ENCODE measurements at regions not wholly inside any gene's neighbourhood (a gene's known extent, or its start where the extent isn't known, plus 50 kb on each side); places are given as distances from the start of the nearest gene placed in this dataset.

DNA sequence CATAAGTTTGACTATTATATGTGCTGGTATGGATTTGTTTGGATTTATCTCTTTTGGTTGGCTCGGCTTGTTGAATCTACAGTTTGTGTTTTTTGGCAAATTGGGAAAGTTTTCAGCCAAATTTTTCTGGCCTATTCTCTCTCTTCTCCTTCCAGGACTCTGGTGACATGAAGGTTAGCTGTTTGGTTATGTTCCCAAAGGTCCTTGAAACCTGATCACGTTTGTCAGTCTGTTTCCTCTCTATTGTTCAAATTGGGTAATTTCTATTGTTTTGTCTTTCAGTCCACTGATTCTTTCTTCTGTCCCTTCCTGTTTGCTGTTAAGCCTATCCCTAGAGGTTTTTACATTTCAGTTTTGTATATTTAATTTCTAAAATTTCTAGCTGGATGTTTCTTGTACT, 81.5 kb upstream of the SHISA2 start:
- Histone ChIP-seq H3K4me3 (ENCODE audit: low read depth in 1 of 3, low read length in 3 of 3) (no peak overlapping the region), H3K4me1 (ENCODE audit: control insufficient read depth in 4 of 4, insufficient read depth in 4 of 4, low read length in 3 of 4) (no peaks in the 10 kb centered on the region), H3K27me3 (ENCODE audit: control insufficient read depth in 4 of 4, insufficient read depth in 4 of 4, low read length in 3 of 4) (no peaks in the 10 kb centered on the region), H3K9me3 (ENCODE audit: control insufficient read depth in 4 of 4, low read length in 3 of 4) (peaks cover 0 to 3% (median 0%) of the 10 kb centered on the region in 4 donors), H3K36me3 (ENCODE audit: control insufficient read depth in 4 of 4, insufficient read depth in 3 of 4, low read depth in 1 of 4, low read length in 3 of 4) (no peaks in the 10 kb centered on the region), H3K9ac (ENCODE audit: low read depth in 1 of 2, low read length in 2 of 2) (no peak overlapping the region), H3K27ac (ENCODE audit: low read depth in 1 of 2, low read length in 2 of 2) (no peak overlapping the region)
- no peak for TF ChIP-seq HNF4G (IDR thresholded peaks at IDR 0.05)
- TF ChIP-seq RAD21 (IDR thresholded peaks at IDR 0.05), result no peak
- TF ChIP-seq EGR1 (IDR thresholded peaks at IDR 0.05; ENCODE audit: low read depth in 2 of 2), result no peak
- TF ChIP-seq, protein P1, sequence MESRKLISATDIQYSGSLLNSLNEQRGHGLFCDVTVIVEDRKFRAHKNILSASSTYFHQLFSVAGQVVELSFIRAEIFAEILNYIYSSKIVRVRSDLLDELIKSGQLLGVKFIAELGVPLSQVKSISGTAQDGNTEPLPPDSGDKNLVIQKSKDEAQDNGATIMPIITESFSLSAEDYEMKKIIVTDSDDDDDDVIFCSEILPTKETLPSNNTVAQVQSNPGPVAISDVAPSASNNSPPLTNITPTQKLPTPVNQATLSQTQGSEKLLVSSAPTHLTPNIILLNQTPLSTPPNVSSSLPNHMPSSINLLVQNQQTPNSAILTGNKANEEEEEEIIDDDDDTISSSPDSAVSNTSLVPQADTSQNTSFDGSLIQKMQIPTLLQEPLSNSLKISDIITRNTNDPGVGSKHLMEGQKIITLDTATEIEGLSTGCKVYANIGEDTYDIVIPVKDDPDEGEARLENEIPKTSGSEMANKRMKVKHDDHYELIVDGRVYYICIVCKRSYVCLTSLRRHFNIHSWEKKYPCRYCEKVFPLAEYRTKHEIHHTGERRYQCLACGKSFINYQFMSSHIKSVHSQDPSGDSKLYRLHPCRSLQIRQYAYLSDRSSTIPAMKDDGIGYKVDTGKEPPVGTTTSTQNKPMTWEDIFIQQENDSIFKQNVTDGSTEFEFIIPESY (IDR thresholded peaks at IDR 0.05), result no peak
- no peak for TF ChIP-seq JUND (IDR thresholded peaks at IDR 0.05)
- TF ChIP-seq YY1 (IDR thresholded peaks at IDR 0.05), result no peak
- no peak for TF ChIP-seq NR2F2 (IDR thresholded peaks at IDR 0.05)
- TF ChIP-seq, protein P2, sequence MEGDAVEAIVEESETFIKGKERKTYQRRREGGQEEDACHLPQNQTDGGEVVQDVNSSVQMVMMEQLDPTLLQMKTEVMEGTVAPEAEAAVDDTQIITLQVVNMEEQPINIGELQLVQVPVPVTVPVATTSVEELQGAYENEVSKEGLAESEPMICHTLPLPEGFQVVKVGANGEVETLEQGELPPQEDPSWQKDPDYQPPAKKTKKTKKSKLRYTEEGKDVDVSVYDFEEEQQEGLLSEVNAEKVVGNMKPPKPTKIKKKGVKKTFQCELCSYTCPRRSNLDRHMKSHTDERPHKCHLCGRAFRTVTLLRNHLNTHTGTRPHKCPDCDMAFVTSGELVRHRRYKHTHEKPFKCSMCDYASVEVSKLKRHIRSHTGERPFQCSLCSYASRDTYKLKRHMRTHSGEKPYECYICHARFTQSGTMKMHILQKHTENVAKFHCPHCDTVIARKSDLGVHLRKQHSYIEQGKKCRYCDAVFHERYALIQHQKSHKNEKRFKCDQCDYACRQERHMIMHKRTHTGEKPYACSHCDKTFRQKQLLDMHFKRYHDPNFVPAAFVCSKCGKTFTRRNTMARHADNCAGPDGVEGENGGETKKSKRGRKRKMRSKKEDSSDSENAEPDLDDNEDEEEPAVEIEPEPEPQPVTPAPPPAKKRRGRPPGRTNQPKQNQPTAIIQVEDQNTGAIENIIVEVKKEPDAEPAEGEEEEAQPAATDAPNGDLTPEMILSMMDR (IDR thresholded peaks at IDR 0.05; ENCODE audit: low read depth, low read length, missing input control), result no peak
- no peak for TF ChIP-seq RXRA (IDR thresholded peaks at IDR 0.05)
- TF ChIP-seq HNF4A (conservative IDR thresholded peaks at IDR 0.05), result no peak
- TF ChIP-seq, protein P3, sequence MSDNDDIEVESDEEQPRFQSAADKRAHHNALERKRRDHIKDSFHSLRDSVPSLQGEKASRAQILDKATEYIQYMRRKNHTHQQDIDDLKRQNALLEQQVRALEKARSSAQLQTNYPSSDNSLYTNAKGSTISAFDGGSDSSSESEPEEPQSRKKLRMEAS (IDR thresholded peaks at IDR 0.05), result no peak
- no peak for TF ChIP-seq TAF1 (conservative IDR thresholded peaks at IDR 0.05)
- TF ChIP-seq GABPA (IDR thresholded peaks at IDR 0.05 in 1 of 2, conservative IDR thresholded peaks at IDR 0.05 in 1 of 2), result no peak
- TF ChIP-seq, protein P4, sequence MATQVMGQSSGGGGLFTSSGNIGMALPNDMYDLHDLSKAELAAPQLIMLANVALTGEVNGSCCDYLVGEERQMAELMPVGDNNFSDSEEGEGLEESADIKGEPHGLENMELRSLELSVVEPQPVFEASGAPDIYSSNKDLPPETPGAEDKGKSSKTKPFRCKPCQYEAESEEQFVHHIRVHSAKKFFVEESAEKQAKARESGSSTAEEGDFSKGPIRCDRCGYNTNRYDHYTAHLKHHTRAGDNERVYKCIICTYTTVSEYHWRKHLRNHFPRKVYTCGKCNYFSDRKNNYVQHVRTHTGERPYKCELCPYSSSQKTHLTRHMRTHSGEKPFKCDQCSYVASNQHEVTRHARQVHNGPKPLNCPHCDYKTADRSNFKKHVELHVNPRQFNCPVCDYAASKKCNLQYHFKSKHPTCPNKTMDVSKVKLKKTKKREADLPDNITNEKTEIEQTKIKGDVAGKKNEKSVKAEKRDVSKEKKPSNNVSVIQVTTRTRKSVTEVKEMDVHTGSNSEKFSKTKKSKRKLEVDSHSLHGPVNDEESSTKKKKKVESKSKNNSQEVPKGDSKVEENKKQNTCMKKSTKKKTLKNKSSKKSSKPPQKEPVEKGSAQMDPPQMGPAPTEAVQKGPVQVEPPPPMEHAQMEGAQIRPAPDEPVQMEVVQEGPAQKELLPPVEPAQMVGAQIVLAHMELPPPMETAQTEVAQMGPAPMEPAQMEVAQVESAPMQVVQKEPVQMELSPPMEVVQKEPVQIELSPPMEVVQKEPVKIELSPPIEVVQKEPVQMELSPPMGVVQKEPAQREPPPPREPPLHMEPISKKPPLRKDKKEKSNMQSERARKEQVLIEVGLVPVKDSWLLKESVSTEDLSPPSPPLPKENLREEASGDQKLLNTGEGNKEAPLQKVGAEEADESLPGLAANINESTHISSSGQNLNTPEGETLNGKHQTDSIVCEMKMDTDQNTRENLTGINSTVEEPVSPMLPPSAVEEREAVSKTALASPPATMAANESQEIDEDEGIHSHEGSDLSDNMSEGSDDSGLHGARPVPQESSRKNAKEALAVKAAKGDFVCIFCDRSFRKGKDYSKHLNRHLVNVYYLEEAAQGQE (IDR thresholded peaks at IDR 0.05), result no peak
- TF ChIP-seq, protein P5, sequence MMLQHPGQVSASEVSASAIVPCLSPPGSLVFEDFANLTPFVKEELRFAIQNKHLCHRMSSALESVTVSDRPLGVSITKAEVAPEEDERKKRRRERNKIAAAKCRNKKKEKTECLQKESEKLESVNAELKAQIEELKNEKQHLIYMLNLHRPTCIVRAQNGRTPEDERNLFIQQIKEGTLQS (IDR thresholded peaks at IDR 0.05), result no peak
- no peak for TF ChIP-seq FOXA1 (IDR thresholded peaks at IDR 0.05)
- TF ChIP-seq FOXA2 (IDR thresholded peaks at IDR 0.05), result no peak
- no peak for TF ChIP-seq SP1 (IDR thresholded peaks at IDR 0.05)
- 18% methylated on average over 2 of the region's 2 CpGs for WGBS
- no peak for DNase-seq (ENCODE audit: low spot score)

Measured in liver (tissue), 8 donors.